ENCODE measurements at regions not wholly inside any gene's neighbourhood (a gene's known extent, or its start where the extent isn't known, plus 50 kb on each side); places are given as distances from the start of the nearest gene placed in this dataset.

GRCh38 chr10:35898716-35899440, 256.8 kb upstream of the FZD8 start:
- no peak for DNase-seq (ENCODE audit: low read depth)
- no peak for TF ChIP-seq CTCF (IDR thresholded peaks at IDR 0.05; ENCODE audit: insufficient read depth, low read depth, low read length, missing control alignments)
- no peak overlapping the region for H3K4me3 ChIP-seq (ENCODE audit: low read depth, low read length)

DNA sequence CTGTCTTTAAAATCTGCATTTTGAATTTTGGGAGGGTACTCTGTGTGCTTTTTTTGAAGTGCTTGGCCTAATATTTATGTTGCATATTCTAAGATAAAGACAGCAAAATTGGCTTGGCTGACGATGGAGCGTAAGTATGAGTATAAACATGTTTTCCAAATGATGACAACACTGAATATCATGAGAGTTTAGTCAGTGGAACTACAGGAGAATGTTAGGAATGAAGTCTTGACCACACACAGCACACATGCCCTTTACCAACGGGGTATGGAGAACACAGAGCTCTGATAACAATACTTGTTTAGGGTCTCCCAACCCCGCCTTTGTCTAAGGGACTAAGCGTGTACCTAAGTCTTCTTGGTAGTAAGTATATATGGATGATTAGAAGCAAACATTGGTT, 253.9 kb upstream of the FZD8 start:
- H3K4me3 ChIP-seq (ENCODE audit: low read depth, low read length): no peak overlapping the region
- TF ChIP-seq CTCF (IDR thresholded peaks at IDR 0.05; ENCODE audit: insufficient read depth, low read depth, low read length, missing control alignments): no peak
- DNase-seq (ENCODE audit: low read depth): no peak

DNA sequence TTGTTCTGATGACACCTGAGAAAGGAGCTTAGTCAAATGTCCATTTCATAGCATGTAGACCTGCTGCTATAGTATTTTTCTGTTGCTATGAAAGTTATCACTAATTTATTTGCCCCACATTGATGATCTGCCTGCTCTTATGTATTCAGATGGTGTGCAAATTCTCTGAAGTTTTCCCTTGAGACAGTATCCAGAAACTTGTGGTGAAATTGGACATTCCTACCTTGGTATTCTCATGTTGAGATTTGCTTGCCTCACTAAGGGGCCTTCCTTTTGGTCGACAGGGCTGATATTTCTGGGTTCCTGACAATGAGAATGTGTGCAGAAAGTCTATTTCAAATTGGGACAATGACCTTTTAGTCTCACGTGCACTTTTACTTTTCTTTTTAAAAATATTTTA, 253.2 kb upstream of the FZD8 start:
- no peak for DNase-seq (ENCODE audit: low read depth)
- H3K4me3 ChIP-seq (ENCODE audit: low read depth, low read length): no peak overlapping the region
- TF ChIP-seq CTCF (IDR thresholded peaks at IDR 0.05; ENCODE audit: insufficient read depth, low read depth, low read length, missing control alignments): no peak

DNA sequence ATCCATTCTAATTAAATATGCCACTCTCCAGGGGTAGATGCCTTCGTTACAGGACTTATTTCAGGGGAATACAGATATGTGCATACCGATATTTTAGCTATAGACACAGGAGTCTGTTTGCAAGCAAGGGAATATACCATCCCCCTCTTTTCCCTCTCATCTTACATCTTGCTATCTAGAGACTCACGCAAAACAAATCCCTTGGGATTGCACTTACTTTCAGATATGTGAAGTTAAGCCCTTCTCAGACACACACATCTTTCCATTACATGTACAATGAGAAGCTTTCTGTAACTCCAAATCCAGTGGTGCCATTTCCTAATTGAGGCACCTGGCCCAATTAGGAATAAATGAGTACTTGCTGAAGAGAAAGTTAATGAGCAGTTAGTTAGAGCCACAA, 250.4 kb upstream of the FZD8 start:
- TF ChIP-seq CTCF (IDR thresholded peaks at IDR 0.05; ENCODE audit: insufficient read depth, low read depth, low read length, missing control alignments): no peak
- H3K4me3 ChIP-seq (ENCODE audit: low read depth, low read length): no peak overlapping the region
- no peak for DNase-seq (ENCODE audit: low read depth)

- no peak for TF ChIP-seq CTCF (IDR thresholded peaks at IDR 0.05; ENCODE audit: insufficient read depth, low read depth, low read length, missing control alignments)
- no peak overlapping the region for H3K4me3 ChIP-seq (ENCODE audit: low read depth, low read length)
- DNase-seq (ENCODE audit: low read depth): no peak
Observed at GRCh38 chr10:35890676-35891495, 248.8 kb upstream of the FZD8 start.

- H3K4me3 ChIP-seq (ENCODE audit: low read depth, low read length): no peak overlapping the region
- no peak for TF ChIP-seq CTCF (IDR thresholded peaks at IDR 0.05; ENCODE audit: insufficient read depth, low read depth, low read length, missing control alignments)
- no peak for DNase-seq (ENCODE audit: low read depth)
Observed at GRCh38 chr10:35889971-35890675, 248.0 kb upstream of the FZD8 start.
